ENCODE measurements at regions not wholly inside any gene's neighbourhood (a gene's known extent, or its start where the extent isn't known, plus 50 kb on each side); places are given as distances from the start of the nearest gene placed in this dataset.

DNA sequence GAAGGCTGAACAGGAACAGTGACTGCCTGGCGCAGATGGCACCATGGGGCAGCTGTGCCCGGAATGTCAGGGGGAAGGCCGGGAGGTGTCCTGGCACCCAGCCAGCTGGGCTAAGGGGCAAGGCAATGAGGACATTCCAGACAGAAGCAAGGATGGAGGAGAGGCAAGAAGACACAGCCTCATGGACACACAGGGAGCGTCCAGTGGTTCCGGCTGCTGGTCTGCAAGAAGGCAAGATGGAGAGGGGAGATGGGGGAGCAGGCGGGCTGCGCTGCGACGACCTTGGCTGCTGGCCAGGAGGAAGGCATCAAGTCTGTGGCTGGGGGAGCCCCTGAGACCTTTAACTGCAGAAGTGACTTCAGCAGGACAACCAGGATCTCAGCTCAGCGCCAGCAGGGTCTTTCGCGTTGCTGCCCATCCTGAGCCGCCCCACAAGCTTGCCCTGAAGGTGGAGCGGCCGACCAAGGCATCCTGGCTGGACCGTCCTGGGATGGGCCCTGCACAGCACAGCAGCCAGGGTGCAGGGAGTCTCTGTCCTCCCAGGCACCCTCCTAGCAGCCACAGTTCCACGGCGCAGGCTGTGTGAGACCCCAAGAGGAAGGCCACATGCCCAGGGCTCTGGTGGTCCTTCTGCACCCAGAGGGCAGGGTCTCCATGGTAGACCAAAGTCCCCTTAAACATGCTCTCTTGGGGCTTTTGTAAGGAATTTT lies 531.7 kb downstream of the BRD1 start:
- no peaks in the 10 kb centered on the region for H3K27me3 ChIP-seq (replicated peaks in 1 of 4; ENCODE audit: control extremely low read depth in 1 of 4, control insufficient read depth in 3 of 4, insufficient read depth in 4 of 4, low read length in 3 of 4)
- no peak for ATAC-seq (ENCODE audit: low read depth)
- no peak for DNase-seq
- Mint-ChIP-seq H3K27me3 (no peaks in the 10 kb centered on the region), H3K4me3 (no peak overlapping the region), H3K9me3 (ENCODE audit: insufficient read depth) (peaks cover 7% of the 10 kb centered on the region), H3K27ac (no peak overlapping the region), H3K4me1 (no peaks in the 10 kb centered on the region)
- no peaks in the 10 kb centered on the region for H4K20me1 ChIP-seq (ENCODE audit: control insufficient read depth, insufficient read depth, low read length, poor library complexity, severe bottlenecking)
- WGBS (ENCODE audit: insufficient coverage), result 89% methylated on average over 18 of the region's 18 CpGs
- no peak overlapping the region for H2AFZ ChIP-seq (ENCODE audit: insufficient read depth, low read depth, low read length, poor library complexity, severe bottlenecking)
- no peaks in the 10 kb centered on the region for H3K4me1 ChIP-seq (ENCODE audit: control insufficient read depth in 2 of 2, insufficient read depth in 2 of 2, low read length in 2 of 2)
- TF ChIP-seq EZH2 (IDR thresholded peaks at IDR 0.05; ENCODE audit: borderline replicate concordance, insufficient read depth, low read depth, low read length, poor library complexity, severe bottlenecking), result no peak
- TF ChIP-seq, protein P1, sequence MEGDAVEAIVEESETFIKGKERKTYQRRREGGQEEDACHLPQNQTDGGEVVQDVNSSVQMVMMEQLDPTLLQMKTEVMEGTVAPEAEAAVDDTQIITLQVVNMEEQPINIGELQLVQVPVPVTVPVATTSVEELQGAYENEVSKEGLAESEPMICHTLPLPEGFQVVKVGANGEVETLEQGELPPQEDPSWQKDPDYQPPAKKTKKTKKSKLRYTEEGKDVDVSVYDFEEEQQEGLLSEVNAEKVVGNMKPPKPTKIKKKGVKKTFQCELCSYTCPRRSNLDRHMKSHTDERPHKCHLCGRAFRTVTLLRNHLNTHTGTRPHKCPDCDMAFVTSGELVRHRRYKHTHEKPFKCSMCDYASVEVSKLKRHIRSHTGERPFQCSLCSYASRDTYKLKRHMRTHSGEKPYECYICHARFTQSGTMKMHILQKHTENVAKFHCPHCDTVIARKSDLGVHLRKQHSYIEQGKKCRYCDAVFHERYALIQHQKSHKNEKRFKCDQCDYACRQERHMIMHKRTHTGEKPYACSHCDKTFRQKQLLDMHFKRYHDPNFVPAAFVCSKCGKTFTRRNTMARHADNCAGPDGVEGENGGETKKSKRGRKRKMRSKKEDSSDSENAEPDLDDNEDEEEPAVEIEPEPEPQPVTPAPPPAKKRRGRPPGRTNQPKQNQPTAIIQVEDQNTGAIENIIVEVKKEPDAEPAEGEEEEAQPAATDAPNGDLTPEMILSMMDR (IDR thresholded peaks at IDR 0.05), result no peak
- H3K27ac ChIP-seq (ENCODE audit: low read length in 2 of 2), result no peak overlapping the region
- H3K4me2 ChIP-seq (replicated peaks; ENCODE audit: low read depth, low read length, poor library complexity, severe bottlenecking), result no peak overlapping the region
- no peak overlapping the region for H3K4me3 ChIP-seq (ENCODE audit: control extremely low read depth in 1 of 5, extremely low read depth in 1 of 5, insufficient read depth in 1 of 5, low read depth in 2 of 5, low read length in 4 of 5)
- no peaks in the 10 kb centered on the region for H3K36me3 ChIP-seq (replicated peaks in 1 of 2; ENCODE audit: control extremely low read depth in 1 of 2, control insufficient read depth in 1 of 2, extremely low read depth in 1 of 2, insufficient read depth in 2 of 2, low read length in 1 of 2)
- ChIA-PET CTCF (interaction anchor here (0.7 to 2.0 kb wide), 2 partner anchors 9 to 13 kb away, joined by 3 to 5 read pairs; no protein-coding TSS in a partner anchor), POLR2A (no interaction called here)
- H3K79me2 ChIP-seq (ENCODE audit: control insufficient read depth, insufficient read depth, low read length), result no peaks in the 10 kb centered on the region
- no peak overlapping the region for H3K9ac ChIP-seq (ENCODE audit: low read length)
- peaks cover 0 to 77% (median 4%) of the 10 kb centered on the region in 3 donors for H3K9me3 ChIP-seq (ENCODE audit: control extremely low read depth in 1 of 3, control insufficient read depth in 2 of 3, insufficient read depth in 1 of 3, low read length in 2 of 3)
- intact Hi-C loops (cut with micrococcal nuclease), result no loop called here

DNA sequence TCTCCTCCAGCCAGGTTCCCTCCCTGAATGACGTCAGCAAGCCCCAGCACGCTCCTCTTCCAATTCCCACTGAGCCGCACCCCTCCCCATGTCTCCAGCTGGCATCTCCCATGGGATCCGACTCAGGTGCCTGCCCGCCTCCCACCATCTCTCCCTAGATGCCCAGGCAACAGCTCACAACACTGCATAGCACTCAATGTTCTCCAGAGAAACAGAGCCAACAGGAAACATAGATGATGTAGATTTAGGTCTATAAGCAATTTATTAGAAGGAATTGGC lies 532.3 kb downstream of the BRD1 start:
- Mint-ChIP-seq H3K9me3 (ENCODE audit: insufficient read depth) (peaks cover 7% of the 10 kb centered on the region), H3K4me3 (no peak overlapping the region), H3K4me1 (no peaks in the 10 kb centered on the region), H3K27me3 (no peaks in the 10 kb centered on the region), H3K27ac (no peak overlapping the region)
- 70% methylated on average over 3 of the region's 5 CpGs for WGBS (ENCODE audit: insufficient coverage)
- Histone ChIP-seq H3K9ac (ENCODE audit: low read length) (no peak overlapping the region), H3K4me3 (ENCODE audit: control extremely low read depth in 1 of 5, extremely low read depth in 1 of 5, insufficient read depth in 1 of 5, low read depth in 2 of 5, low read length in 4 of 5) (no peak overlapping the region), H3K79me2 (ENCODE audit: control insufficient read depth, insufficient read depth, low read length) (no peaks in the 10 kb centered on the region), H3K4me2 (replicated peaks; ENCODE audit: low read depth, low read length, poor library complexity, severe bottlenecking) (no peak overlapping the region), H3K27me3 (replicated peaks in 1 of 4; ENCODE audit: control extremely low read depth in 1 of 4, control insufficient read depth in 3 of 4, insufficient read depth in 4 of 4, low read length in 3 of 4) (no peaks in the 10 kb centered on the region), H3K36me3 (replicated peaks in 1 of 2; ENCODE audit: control extremely low read depth in 1 of 2, control insufficient read depth in 1 of 2, extremely low read depth in 1 of 2, insufficient read depth in 2 of 2, low read length in 1 of 2) (no peaks in the 10 kb centered on the region), H4K20me1 (ENCODE audit: control insufficient read depth, insufficient read depth, low read length, poor library complexity, severe bottlenecking) (no peaks in the 10 kb centered on the region), H2AFZ (ENCODE audit: insufficient read depth, low read depth, low read length, poor library complexity, severe bottlenecking) (no peak overlapping the region), H3K9me3 (ENCODE audit: control extremely low read depth in 1 of 3, control insufficient read depth in 2 of 3, insufficient read depth in 1 of 3, low read length in 2 of 3) (peaks cover 0 to 82% (median 4%) of the 10 kb centered on the region in 3 donors), H3K27ac (ENCODE audit: low read length in 2 of 2) (no peak overlapping the region), H3K4me1 (ENCODE audit: control insufficient read depth in 2 of 2, insufficient read depth in 2 of 2, low read length in 2 of 2) (no peaks in the 10 kb centered on the region)
- ATAC-seq (ENCODE audit: low read depth), result no peak
- no peak for DNase-seq
- ChIA-PET POLR2A (no interaction called here), CTCF (interaction anchor here (2.0 kb wide), 1 partner anchor 10 kb away, joined by 5 read pairs; no protein-coding TSS in a partner anchor)
- TF ChIP-seq, protein P1 (IDR thresholded peaks at IDR 0.05), result no peak
- no peak for TF ChIP-seq EZH2 (IDR thresholded peaks at IDR 0.05; ENCODE audit: borderline replicate concordance, insufficient read depth, low read depth, low read length, poor library complexity, severe bottlenecking)
- intact Hi-C loops (cut with micrococcal nuclease), result no loop called here
